Pancreas (tissue), 10 donors: ENCODE measurements at regions not wholly inside any gene's neighbourhood (a gene's known extent, or its start where the extent isn't known, plus 50 kb on each side); places are given as distances from the start of the nearest gene placed in this dataset.

Source experiments
- ATAC-seq, 4 donors: fragments of 200-7000 bp; cut with Tn5 transposase; one replicate each; pipeline versions ENCODE4 v1.8.0 to v1.9.1; 2020; ENCODE audit warnings: mild to moderate bottlenecking in 4 of 4, moderate library complexity in 4 of 4
- DNase-seq, 6 donors: peaks; one replicate each; pipeline ENCODE4 v3.0.0-alpha.2; 2020
- FAIRE-seq: peaks from 2 replicates; lab custom pipeline; 2012; peaks lifted over from hg19 to GRCh38; lab: Jason Lieb, UNC
- H3K27ac ChIP-seq, 4 donors: fragments of 200-600 bp; sonication (generic); 1 replicate in 3 of 4; 2 replicates in 1 of 4; pipeline versions ENCODE4 v1.5.0 to v1.8.0; 2020
- H3K27me3 ChIP-seq, 4 donors: fragments of 200-600 bp; one replicate each; pipeline ENCODE4 v1.8.0; 2021
- H3K36me3 ChIP-seq, 3 donors: fragments of 200-600 bp; sonication (generic) in 1 of 3; one replicate each; pipeline versions ENCODE4 v1.5.0 to v1.8.0; 2020 to 2021
- H3K4me1 ChIP-seq, 3 donors: fragments of 200-600 bp; one replicate each; pipeline ENCODE4 v1.8.0; 2021
- H3K4me3 ChIP-seq, 4 donors: fragments of 200-600 bp; sonication (generic) in 2 of 4; one replicate each; pipeline versions ENCODE4 v1.5.0 to v1.8.0; 2020 to 2021
- H3K9me3 ChIP-seq, 4 donors: fragments of 200-600 bp; one replicate each; pipeline ENCODE4 v1.8.0; 2021
- WGBS, 2 donors: extraction: QIAGEN DNeasy Blood & Tissue Kit; methylation state at CpG; one replicate each; pipeline ENCODE4 v1.1.7; 2013; 5-methylcytosine and 5-hydroxymethylcytosine counted together
- intact Hi-C, 3 donors: fragments of 100-400 bp; cut with DNase I; formaldehyde crosslinking; loops; one replicate each; pipeline versions ENCODE4 v1.11.1 to v1.14.2; 2022
- TF ChIP-seq, protein P1 (sequence below), 4 donors: fragments of 200-600 bp; sonication (generic) in 3 of 4; IDR thresholded peaks; one replicate each; pipeline versions ENCODE4 v1.5.0 to v1.8.0; 2021; ENCODE audit warnings: antibody characterized with exemption in 4 of 4
- donor health status: healthy with polysubstance abuse.
- donor health status: DM: no; HTN: no; CAD: no; lungs with moderate emphysema.
- donor health status: DM: no; HTN: no; CAD: no.
- donor health status: control.
- donor health status: control.
- donor health status: Bipolar disorder and iron deficiency.
- donor health status: DM: yes; HTN: yes; CAD: no.
- donor health status: DM: no; HTN: no; CAD: no.
- donor health status: DM: no; HTN: no; CAD: no.
- donor health status: DM: yes; HTN: yes; CAD: no.

DNA sequence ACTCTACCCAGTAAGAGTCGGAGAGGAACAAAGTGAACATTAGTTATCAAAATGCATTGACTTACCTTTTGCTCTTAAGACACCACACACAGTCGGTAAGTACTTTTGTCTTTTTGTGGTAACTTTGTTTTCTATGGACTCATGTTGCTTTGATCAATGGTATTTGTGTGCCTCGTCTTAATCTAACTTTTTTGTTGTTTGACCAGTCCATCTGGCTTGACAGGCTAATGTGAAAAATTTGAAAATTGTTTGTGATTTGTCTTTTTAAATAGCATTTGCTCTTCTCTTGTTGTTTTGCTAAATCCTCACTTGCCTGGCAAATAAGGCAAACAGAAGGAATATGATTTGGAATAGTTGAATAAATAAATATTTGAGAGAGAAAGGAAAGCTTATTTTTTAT is 71.4 kb upstream of the CHD1 start:
- TF ChIP-seq, protein P1, sequence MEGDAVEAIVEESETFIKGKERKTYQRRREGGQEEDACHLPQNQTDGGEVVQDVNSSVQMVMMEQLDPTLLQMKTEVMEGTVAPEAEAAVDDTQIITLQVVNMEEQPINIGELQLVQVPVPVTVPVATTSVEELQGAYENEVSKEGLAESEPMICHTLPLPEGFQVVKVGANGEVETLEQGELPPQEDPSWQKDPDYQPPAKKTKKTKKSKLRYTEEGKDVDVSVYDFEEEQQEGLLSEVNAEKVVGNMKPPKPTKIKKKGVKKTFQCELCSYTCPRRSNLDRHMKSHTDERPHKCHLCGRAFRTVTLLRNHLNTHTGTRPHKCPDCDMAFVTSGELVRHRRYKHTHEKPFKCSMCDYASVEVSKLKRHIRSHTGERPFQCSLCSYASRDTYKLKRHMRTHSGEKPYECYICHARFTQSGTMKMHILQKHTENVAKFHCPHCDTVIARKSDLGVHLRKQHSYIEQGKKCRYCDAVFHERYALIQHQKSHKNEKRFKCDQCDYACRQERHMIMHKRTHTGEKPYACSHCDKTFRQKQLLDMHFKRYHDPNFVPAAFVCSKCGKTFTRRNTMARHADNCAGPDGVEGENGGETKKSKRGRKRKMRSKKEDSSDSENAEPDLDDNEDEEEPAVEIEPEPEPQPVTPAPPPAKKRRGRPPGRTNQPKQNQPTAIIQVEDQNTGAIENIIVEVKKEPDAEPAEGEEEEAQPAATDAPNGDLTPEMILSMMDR (IDR thresholded peaks at IDR 0.05) = no peak
- ATAC-seq = no peak
- H3K36me3 ChIP-seq = no peaks in the 10 kb centered on the region
- intact Hi-C loops = no loop called here
- H3K4me1 ChIP-seq = peaks cover 0 to 5% (median 0%) of the 10 kb centered on the region in 3 donors
- WGBS, 2 donors = 67 to 70% methylated on average over 3 of the region's 3 CpGs
- no peaks in the 10 kb centered on the region for H3K9me3 ChIP-seq
- H3K27ac ChIP-seq = no peak overlapping the region
- no peak overlapping the region for H3K4me3 ChIP-seq
- no peak for DNase-seq
- no peaks in the 10 kb centered on the region for H3K27me3 ChIP-seq
- FAIRE-seq = no peak

DNA sequence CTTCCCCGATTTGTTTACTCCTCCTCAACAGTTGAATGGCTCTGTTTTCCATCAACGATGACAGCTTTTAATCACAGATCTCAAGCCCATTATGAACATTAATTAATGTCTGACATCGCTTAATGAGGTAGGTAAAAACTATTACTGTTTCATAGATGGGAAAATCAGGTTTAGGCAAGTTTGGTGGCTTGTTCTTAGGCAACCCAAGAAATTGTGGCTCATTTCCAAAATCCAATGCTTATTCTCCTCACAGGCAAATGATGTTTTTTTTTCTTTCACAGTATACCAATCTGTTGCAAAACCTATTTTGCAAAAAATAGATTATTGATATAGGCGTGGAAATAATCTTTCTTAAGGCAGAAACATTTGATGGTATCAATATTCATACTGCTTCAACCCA is 70.8 kb upstream of the CHD1 start:
- Histone ChIP-seq H3K4me3 (no peak overlapping the region), H3K27me3 (no peaks in the 10 kb centered on the region), H3K4me1 (peaks cover 0 to 5% (median 0%) of the 10 kb centered on the region in 3 donors), H3K36me3 (no peaks in the 10 kb centered on the region), H3K27ac (no peak overlapping the region), H3K9me3 (no peaks in the 10 kb centered on the region)
- intact Hi-C loops = no loop called here
- ATAC-seq = no peak
- TF ChIP-seq, protein P1 (IDR thresholded peaks at IDR 0.05) = no peak
- no peak for DNase-seq
- FAIRE-seq = no peak
- WGBS, 2 donors = 82 to 91% methylated on average over 4 of the region's 4 CpGs

DNA sequence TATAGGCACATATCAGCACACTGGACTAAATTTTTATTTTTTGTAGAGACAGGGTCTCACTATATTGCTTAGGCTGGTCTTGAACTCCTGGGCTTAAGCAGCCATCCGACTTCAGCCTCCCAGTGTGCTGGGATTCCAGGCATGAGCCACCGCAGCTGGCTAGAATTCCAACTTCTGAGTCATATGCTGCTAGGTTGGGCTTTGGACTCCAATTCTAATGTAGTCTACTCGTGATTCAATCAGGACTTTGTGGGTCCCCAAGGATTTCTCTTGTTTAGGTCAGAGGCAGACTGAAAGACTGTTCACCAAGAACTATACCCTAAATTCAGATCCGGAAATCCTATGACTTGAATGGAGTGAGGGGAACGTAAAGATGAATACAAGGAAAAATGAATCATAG is 68.2 kb upstream of the CHD1 start:
- WGBS, 2 donors = 85 to 89% methylated on average over 5 of the region's 5 CpGs
- Histone ChIP-seq H3K4me3 (no peak overlapping the region), H3K4me1 (peaks cover 0 to 5% (median 0%) of the 10 kb centered on the region in 3 donors), H3K27ac (no peak overlapping the region), H3K36me3 (no peaks in the 10 kb centered on the region), H3K9me3 (no peaks in the 10 kb centered on the region), H3K27me3 (no peaks in the 10 kb centered on the region)
- FAIRE-seq (no peak), DNase-seq (no peak), ATAC-seq (no peak)
- TF ChIP-seq, protein P1 (IDR thresholded peaks at IDR 0.05) = no peak
- intact Hi-C loops = no loop called here

DNA sequence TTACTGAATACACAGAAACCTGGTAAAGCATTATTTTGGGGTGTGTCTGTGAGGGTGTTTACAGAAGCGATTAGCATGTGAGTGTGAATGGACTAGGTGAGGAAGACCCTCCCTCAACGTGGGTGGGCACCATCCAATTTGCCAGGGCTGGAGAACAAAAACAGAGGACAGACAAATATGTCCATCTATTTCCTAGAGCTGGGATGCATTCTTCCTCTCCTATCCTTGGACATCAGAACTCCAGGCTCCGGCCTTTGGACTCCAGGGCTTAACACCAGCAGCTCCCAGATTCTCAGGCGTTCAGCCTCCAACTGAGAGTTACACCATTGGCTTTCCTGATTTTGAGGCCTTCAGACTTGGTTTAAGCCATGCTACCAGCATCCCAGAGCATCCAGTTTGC is 65.8 kb upstream of the CHD1 start:
- Histone ChIP-seq H3K27ac (no peak overlapping the region), H3K4me3 (no peak overlapping the region), H3K4me1 (no peaks in the 10 kb centered on the region), H3K36me3 (no peaks in the 10 kb centered on the region), H3K9me3 (no peaks in the 10 kb centered on the region), H3K27me3 (no peaks in the 10 kb centered on the region)
- TF ChIP-seq, protein P1 (IDR thresholded peaks at IDR 0.05) = no peak
- intact Hi-C loops = no loop called here
- FAIRE-seq (no peak), DNase-seq (no peak), ATAC-seq (peak in 1 of 4 donors; percentile 19)
- WGBS, 2 donors = 63 to 68% methylated on average over 4 of the region's 4 CpGs

DNA sequence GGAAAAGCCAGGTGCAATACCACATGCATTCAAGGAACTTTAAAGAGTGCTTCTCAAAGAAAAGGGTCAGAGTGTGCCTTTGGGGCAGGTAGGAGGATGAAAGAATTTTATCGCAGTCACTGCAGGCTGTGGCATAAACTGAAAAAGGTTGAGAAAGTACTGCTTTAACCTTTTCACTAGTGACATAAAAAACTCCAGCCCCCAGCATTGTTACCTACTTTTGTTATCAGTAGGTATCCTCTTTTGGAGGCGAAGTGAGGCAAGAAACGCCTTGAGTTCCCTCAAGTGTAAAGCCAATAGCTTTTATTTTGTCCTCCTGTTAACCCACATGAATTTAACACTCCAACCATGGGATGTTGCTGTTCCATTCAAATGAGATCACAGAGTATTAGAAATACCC is 64.7 kb upstream of the CHD1 start:
- no peak for DNase-seq
- no peak for ATAC-seq

More for the DNA sequence above, 64.7 kb upstream of the CHD1 start:
- 84 to 85% methylated on average over 3 of the region's 3 CpGs for WGBS, 2 donors
- Histone ChIP-seq H3K27ac (no peak overlapping the region), H3K27me3 (no peaks in the 10 kb centered on the region), H3K36me3 (no peaks in the 10 kb centered on the region), H3K4me3 (no peak overlapping the region), H3K9me3 (no peaks in the 10 kb centered on the region), H3K4me1 (no peaks in the 10 kb centered on the region)
- no peak for FAIRE-seq
- intact Hi-C loops = no loop called here
- TF ChIP-seq, protein P1 (IDR thresholded peaks at IDR 0.05) = no peak
